CD14-positive monocyte (primary cell): ENCODE measurements at regions not wholly inside any gene's neighbourhood (a gene's known extent, or its start where the extent isn't known, plus 50 kb on each side); places are given as distances from the start of the nearest gene placed in this dataset.

Experiments
- DNase-seq, 3 donors: peaks; one replicate each; pipeline ENCODE4 v3.0.0-alpha.2; 2011 to 2022
- H2AFZ ChIP-seq: 2 replicates; pipeline ENCODE4 v1.6.0; 2012; ENCODE audit warnings: mild to moderate bottlenecking, low read depth, low read length, inconsistent platforms; ENCODE audit not compliant: insufficient read depth, poor library complexity, severe bottlenecking
- H3K27ac ChIP-seq, 2 donors: 1 replicate in 1 of 2; 2 replicates in 1 of 2; pipeline ENCODE4 v1.5.1; 2012 to 2013; ENCODE audit warnings: low read length in 2 of 2, control low read depth in 1 of 2, inconsistent platforms in 1 of 2, low read depth in 1 of 2, mild to moderate bottlenecking in 1 of 2
- H3K27me3 ChIP-seq, 2 donors: one replicate each; pipeline versions ENCODE4 v1.6.0 to v1.6.1; 2011 to 2013; ENCODE audit warnings: low read length in 2 of 2; ENCODE audit not compliant: control insufficient read depth in 2 of 2, insufficient read depth in 2 of 2
- H3K36me3 ChIP-seq, 2 donors: replicated peaks in 1 of 2; 1 replicate in 1 of 2; 2 replicates in 1 of 2; pipeline versions ENCODE4 v1.5.1 to v1.6.1; 2012 to 2013; ENCODE audit warnings: low read length in 2 of 2, control low read depth in 1 of 2, inconsistent platforms in 1 of 2, mild to moderate bottlenecking in 1 of 2; ENCODE audit not compliant: insufficient read depth in 2 of 2, control insufficient read depth in 1 of 2
- H3K4me1 ChIP-seq, 2 donors: 1 replicate in 1 of 2; 2 replicates in 1 of 2; pipeline versions ENCODE4 v1.5.1 to v1.6.1; 2012 to 2013; ENCODE audit warnings: low read length in 2 of 2, control low read depth in 1 of 2, inconsistent platforms in 1 of 2, mild to moderate bottlenecking in 1 of 2, moderate library complexity in 1 of 2; ENCODE audit not compliant: insufficient read depth in 2 of 2, control insufficient read depth in 1 of 2
- H3K4me2 ChIP-seq: replicated peaks from 2 replicates; pipeline ENCODE3; 2012; ENCODE audit warnings: low read length, moderate library complexity, mild to moderate bottlenecking; ENCODE audit not compliant: poor library complexity, severe bottlenecking; ENCODE audit errors: extremely low read depth
- H3K4me3 ChIP-seq, 3 experiments: fragments of 200-600 bp in 1 of 3; sonication (generic) in 1 of 3; replicated peaks in 1 of 3; 1 replicate in 2 of 3; 2 replicates in 1 of 3; pipeline ENCODE4 v1.5.1; 2011 to 2013; ENCODE audit warnings: low read length in 3 of 3, mild to moderate bottlenecking in 3 of 3, control low read depth in 2 of 3, low read depth in 2 of 3, inconsistent platforms in 1 of 3, moderate library complexity in 1 of 3
- H3K79me2 ChIP-seq: 2 replicates; pipeline ENCODE4 v1.6.0; 2012; ENCODE audit warnings: mild to moderate bottlenecking, control low read depth, inconsistent platforms, low read length, moderate library complexity; ENCODE audit not compliant: insufficient read depth
- H3K9ac ChIP-seq: 2 replicates; pipeline ENCODE4 v1.6.0; 2017; ENCODE audit warnings: low read length, mild to moderate bottlenecking; ENCODE audit not compliant: insufficient read depth, poor library complexity, severe bottlenecking
- H3K9me3 ChIP-seq, 2 donors: replicated peaks in 1 of 2; 1 replicate in 1 of 2; 2 replicates in 1 of 2; pipeline versions ENCODE4 v1.5.1 to v1.6.1; 2012 to 2013; ENCODE audit warnings: low read length in 2 of 2, control low read depth in 1 of 2; ENCODE audit not compliant: control insufficient read depth in 1 of 2, insufficient read depth in 1 of 2
- H4K20me1 ChIP-seq: 2 replicates; pipeline ENCODE4 v1.6.0; 2012; ENCODE audit warnings: mild to moderate bottlenecking, low read length, control low read depth, moderate library complexity; ENCODE audit not compliant: insufficient read depth
- H3K27ac Mint-ChIP-seq, 7 donors: one replicate each; pipeline ENCODE4 v1.8.0; 2020; ENCODE audit warnings: mild to moderate bottlenecking in 7 of 7, mixed read lengths in 7 of 7, moderate library complexity in 6 of 7, inconsistent platforms in 2 of 7
- H3K27me3 Mint-ChIP-seq, 3 donors: one replicate each; pipeline ENCODE4 v1.8.0; 2021 to 2022; ENCODE audit warnings: low read depth in 3 of 3, mild to moderate bottlenecking in 3 of 3, mixed read lengths in 3 of 3, moderate library complexity in 3 of 3, inconsistent platforms in 1 of 3
- H3K36me3 Mint-ChIP-seq, 2 donors: one replicate each; pipeline ENCODE4 v1.8.0; 2020; ENCODE audit warnings: mixed read lengths in 2 of 2, inconsistent platforms in 1 of 2, mild to moderate bottlenecking in 1 of 2
- H3K4me1 Mint-ChIP-seq: one replicate; pipeline ENCODE4 v1.8.0; 2020; ENCODE audit warnings: mild to moderate bottlenecking, mixed read lengths
- H3K4me3 Mint-ChIP-seq, 2 donors: one replicate each; pipeline ENCODE4 v1.8.0; 2020; ENCODE audit warnings: mild to moderate bottlenecking in 2 of 2, mixed read lengths in 2 of 2, moderate library complexity in 1 of 2
- H3K9me3 Mint-ChIP-seq, 7 donors: one replicate each; pipeline ENCODE4 v1.8.0; 2020 to 2022; ENCODE audit warnings: mixed read lengths in 7 of 7, mild to moderate bottlenecking in 6 of 7, moderate library complexity in 6 of 7, inconsistent platforms in 2 of 7
- CTCF ChIP-seq: fragments of 200-600 bp; IDR thresholded peaks from one replicate; pipeline ENCODE4 v1.8.0; 2022; ENCODE audit warnings: antibody characterized with exemption, mild to moderate bottlenecking
- WGBS: methylation state at CpG from one replicate; pipeline ENCODE4 v1.1.5; 2013; ENCODE audit warnings: missing lambda C conversion rate; ENCODE audit not compliant: insufficient coverage; 5-methylcytosine and 5-hydroxymethylcytosine counted together
- intact Hi-C, 2 donors: fragments of 100-400 bp; cut with micrococcal nuclease; formaldehyde crosslinking; loops; one replicate each; pipeline versions ENCODE4 v1.15.0 to v1.15.1; 2023

GRCh38 chr15:61726166-61726565 is 334.1 kb downstream of the VPS13C start:
- intact Hi-C loops = no loop called here
- Mint-ChIP-seq H3K27me3 (peaks cover 2 to 4% (median 2%) of the 10 kb centered on the region in 3 donors), H3K4me3 (no peak overlapping the region), H3K36me3 (no peaks in the 10 kb centered on the region), H3K4me1 (peaks cover 3% of the 10 kb centered on the region), H3K27ac (no peak overlapping the region), H3K9me3 (peaks cover 0 to 3% (median 0%) of the 10 kb centered on the region in 7 donors)
- H3K27me3 ChIP-seq = no peaks in the 10 kb centered on the region
- DNase-seq = no peak
- H3K79me2 ChIP-seq = no peaks in the 10 kb centered on the region
- H3K4me3 ChIP-seq = no peak overlapping the region
- no peak overlapping the region for H2AFZ ChIP-seq
- H3K9ac ChIP-seq = no peak overlapping the region
- H3K36me3 ChIP-seq = no peaks in the 10 kb centered on the region
- no peak for TF ChIP-seq CTCF
- H3K4me2 ChIP-seq = no peak overlapping the region
- no peaks in the 10 kb centered on the region for H4K20me1 ChIP-seq
- no peaks in the 10 kb centered on the region for H3K4me1 ChIP-seq
- 80% methylated on average over 1 of the region's 7 CpGs for WGBS
- H3K27ac ChIP-seq = no peak overlapping the region
- H3K9me3 ChIP-seq = no peaks in the 10 kb centered on the region

- no peak for TF ChIP-seq CTCF
- Mint-ChIP-seq H3K27me3 (peaks cover 0 to 2% (median 1%) of the 10 kb centered on the region in 3 donors), H3K27ac (no peak overlapping the region), H3K4me1 (no peaks in the 10 kb centered on the region), H3K9me3 (peaks cover 0 to 3% (median 0%) of the 10 kb centered on the region in 7 donors), H3K36me3 (no peaks in the 10 kb centered on the region), H3K4me3 (no peak overlapping the region)
- WGBS = 97% methylated on average over 2 of the region's 3 CpGs
- Histone ChIP-seq H2AFZ (no peak overlapping the region), H4K20me1 (no peaks in the 10 kb centered on the region), H3K9ac (no peak overlapping the region), H3K9me3 (no peaks in the 10 kb centered on the region), H3K79me2 (no peaks in the 10 kb centered on the region), H3K27me3 (no peaks in the 10 kb centered on the region), H3K4me3 (no peak overlapping the region), H3K36me3 (no peaks in the 10 kb centered on the region), H3K27ac (no peak overlapping the region), H3K4me1 (no peaks in the 10 kb centered on the region), H3K4me2 (no peak overlapping the region)
- intact Hi-C loops = no loop called here
- no peak for DNase-seq
Measured at GRCh38 chr15:61725251-61725650, 335.0 kb downstream of the VPS13C start.
